PFSK-1 (cell line): ENCODE measurements at regions not wholly inside any gene's neighbourhood (a gene's known extent, or its start where the extent isn't known, plus 50 kb on each side); places are given as distances from the start of the nearest gene placed in this dataset.

Experiments
- FOXP2 ChIP-seq: optimal IDR thresholded peaks from 2 replicates; pipeline ENCODE3; 2011; ENCODE audit warnings: borderline replicate concordance, control low read depth, inconsistent platforms; ENCODE audit not compliant: insufficient read depth; ENCODE audit errors: extremely low read length, extremely low read depth
- POLR2AphosphoS5 ChIP-seq: IDR thresholded peaks from 2 replicates; pipeline ENCODE4 v1.6.1; 2012; ENCODE audit warnings: low read depth, mild to moderate bottlenecking, control low read depth, low read length, moderate library complexity
- SIN3A ChIP-seq: IDR thresholded peaks from 2 replicates; pipeline ENCODE4 v1.6.1; 2012; ENCODE audit warnings: mild to moderate bottlenecking, low read length, moderate library complexity, borderline replicate concordance; ENCODE audit not compliant: insufficient read depth
- TF ChIP-seq, protein P1 (sequence below), 2 experiments: IDR thresholded peaks; 2 replicates each; pipeline versions ENCODE4 v1.6.1 to v1.8.0; 2011 to 2012; ENCODE audit warnings: low read depth in 2 of 2, low read length in 2 of 2, control low read depth in 1 of 2, inconsistent platforms in 1 of 2, mild to moderate bottlenecking in 1 of 2, moderate library complexity in 1 of 2; ENCODE audit not compliant: insufficient read depth in 1 of 2

- no peak for TF ChIP-seq POLR2AphosphoS5
- TF ChIP-seq FOXP2: no peak
- TF ChIP-seq, protein P1, sequence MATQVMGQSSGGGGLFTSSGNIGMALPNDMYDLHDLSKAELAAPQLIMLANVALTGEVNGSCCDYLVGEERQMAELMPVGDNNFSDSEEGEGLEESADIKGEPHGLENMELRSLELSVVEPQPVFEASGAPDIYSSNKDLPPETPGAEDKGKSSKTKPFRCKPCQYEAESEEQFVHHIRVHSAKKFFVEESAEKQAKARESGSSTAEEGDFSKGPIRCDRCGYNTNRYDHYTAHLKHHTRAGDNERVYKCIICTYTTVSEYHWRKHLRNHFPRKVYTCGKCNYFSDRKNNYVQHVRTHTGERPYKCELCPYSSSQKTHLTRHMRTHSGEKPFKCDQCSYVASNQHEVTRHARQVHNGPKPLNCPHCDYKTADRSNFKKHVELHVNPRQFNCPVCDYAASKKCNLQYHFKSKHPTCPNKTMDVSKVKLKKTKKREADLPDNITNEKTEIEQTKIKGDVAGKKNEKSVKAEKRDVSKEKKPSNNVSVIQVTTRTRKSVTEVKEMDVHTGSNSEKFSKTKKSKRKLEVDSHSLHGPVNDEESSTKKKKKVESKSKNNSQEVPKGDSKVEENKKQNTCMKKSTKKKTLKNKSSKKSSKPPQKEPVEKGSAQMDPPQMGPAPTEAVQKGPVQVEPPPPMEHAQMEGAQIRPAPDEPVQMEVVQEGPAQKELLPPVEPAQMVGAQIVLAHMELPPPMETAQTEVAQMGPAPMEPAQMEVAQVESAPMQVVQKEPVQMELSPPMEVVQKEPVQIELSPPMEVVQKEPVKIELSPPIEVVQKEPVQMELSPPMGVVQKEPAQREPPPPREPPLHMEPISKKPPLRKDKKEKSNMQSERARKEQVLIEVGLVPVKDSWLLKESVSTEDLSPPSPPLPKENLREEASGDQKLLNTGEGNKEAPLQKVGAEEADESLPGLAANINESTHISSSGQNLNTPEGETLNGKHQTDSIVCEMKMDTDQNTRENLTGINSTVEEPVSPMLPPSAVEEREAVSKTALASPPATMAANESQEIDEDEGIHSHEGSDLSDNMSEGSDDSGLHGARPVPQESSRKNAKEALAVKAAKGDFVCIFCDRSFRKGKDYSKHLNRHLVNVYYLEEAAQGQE (IDR thresholded peaks at IDR 0.05; ENCODE audit: insufficient read depth in 1 of 2, low read depth in 2 of 2, low read length in 2 of 2): no peak
- TF ChIP-seq SIN3A: no peak
These were observed 290.1 kb downstream of the PLPP3 start for GRCh38 chr1:56289260-56289659.
